ENCODE measurements at regions not wholly inside any gene's neighbourhood (a gene's known extent, or its start where the extent isn't known, plus 50 kb on each side); places are given as distances from the start of the nearest gene placed in this dataset.
A peak's percentile ranks its signal among the peaks of the same experiment; 100 is the strongest.
"Not testable (repeated sequence)": the region's sequence is repeated elsewhere in the genome, so short reads cannot be mapped to it uniquely, and the experiment has no call there.

- no peak for DNase-seq (ENCODE audit: low spot score)
These were observed 276.9 kb upstream of the TACR3 start for GRCh38 chr4:103996637-103997036.

- peak; percentile 11 for DNase-seq (ENCODE audit: low spot score)
These were observed 276.3 kb upstream of the TACR3 start for GRCh38 chr4:103996064-103996463.

- DNase-seq (ENCODE audit: low spot score), result no peak
These were observed 274.3 kb upstream of the TACR3 start for GRCh38 chr4:103994059-103994458.

- no peak for DNase-seq (ENCODE audit: low spot score)
These were observed 262.7 kb upstream of the TACR3 start for GRCh38 chr4:103982454-103982853.

- no peak for DNase-seq (ENCODE audit: low spot score)
These were observed 228.6 kb upstream of the TACR3 start for GRCh38 chr4:103948244-103949018.

- DNase-seq (ENCODE audit: low spot score), result no peak
These were observed 227.8 kb upstream of the TACR3 start for GRCh38 chr4:103947617-103948016.

GRCh38 chr4:103946621-103947268, 227.0 kb upstream of the TACR3 start:
- not testable (repeated sequence) for DNase-seq (ENCODE audit: low spot score)

GRCh38 chr4:103938488-103938887, 218.7 kb upstream of the TACR3 start:
- no peak for DNase-seq (ENCODE audit: low spot score)

GRCh38 chr4:103936653-103937145, 216.9 kb upstream of the TACR3 start:
- no peak for DNase-seq (ENCODE audit: low spot score)

- peak; percentile 17 for DNase-seq (ENCODE audit: low spot score)
These were observed 214.5 kb upstream of the TACR3 start for GRCh38 chr4:103934178-103934789.

- DNase-seq (ENCODE audit: low spot score), result no peak
These were observed 208.6 kb upstream of the TACR3 start for GRCh38 chr4:103928370-103928769.

- DNase-seq (ENCODE audit: low spot score), result no peak
These were observed 203.8 kb upstream of the TACR3 start for GRCh38 chr4:103923551-103923950.

GRCh38 chr4:103918214-103918613, 198.4 kb upstream of the TACR3 start:
- DNase-seq (ENCODE audit: low spot score), result no peak

- peak; percentile 4 for DNase-seq (ENCODE audit: low spot score)
These were observed 195.6 kb upstream of the TACR3 start for GRCh38 chr4:103915224-103915869.

GRCh38 chr4:103907414-103907813, 187.6 kb upstream of the TACR3 start:
- DNase-seq (ENCODE audit: low spot score), result no peak

GRCh38 chr4:103904123-103904522, 184.3 kb upstream of the TACR3 start:
- DNase-seq (ENCODE audit: low spot score), result no peak

GRCh38 chr4:103902730-103903129, 182.9 kb upstream of the TACR3 start:
- no peak for DNase-seq (ENCODE audit: low spot score)

GRCh38 chr4:103895876-103896465, 176.2 kb upstream of the TACR3 start:
- no peak for DNase-seq (ENCODE audit: low spot score)

GRCh38 chr4:103892586-103892985, 172.8 kb upstream of the TACR3 start:
- no peak for DNase-seq (ENCODE audit: low spot score)

GRCh38 chr4:103887191-103887590, 167.4 kb upstream of the TACR3 start:
- DNase-seq (ENCODE audit: low spot score), result no peak

- no peak for DNase-seq (ENCODE audit: low spot score)
These were observed 165.4 kb upstream of the TACR3 start for GRCh38 chr4:103885152-103885551.

GRCh38 chr4:103867311-103867710, 147.5 kb upstream of the TACR3 start:
- DNase-seq (ENCODE audit: low spot score), result no peak

All from SK-N-DZ (cell line).